ENCODE measurements at regions not wholly inside any gene's neighbourhood (a gene's known extent, or its start where the extent isn't known, plus 50 kb on each side); places are given as distances from the start of the nearest gene placed in this dataset.

DNA sequence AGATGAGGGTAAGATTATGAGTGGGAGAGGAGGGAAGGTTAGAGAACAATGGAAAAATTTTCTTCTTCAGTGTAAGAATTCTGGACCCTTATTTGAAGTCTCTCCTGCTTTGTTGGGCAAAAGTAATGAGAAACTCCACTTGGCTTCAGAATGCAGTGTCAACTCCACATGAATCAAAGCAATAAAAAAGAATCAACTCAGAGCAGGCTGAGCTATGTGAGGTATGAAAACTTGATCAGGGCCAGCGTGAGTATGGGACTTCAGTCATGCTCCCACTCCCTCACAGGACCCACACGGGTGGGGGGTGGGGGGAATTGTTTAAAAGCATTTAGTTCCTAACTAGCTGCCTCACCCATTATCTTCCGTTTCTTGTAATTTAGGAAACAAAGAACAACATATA, 502.2 kb downstream of the PDCD6IP start:
- ATAC-seq (replicated peaks) (no peak), DNase-seq (no peak)
- peaks cover 0 to 2% of the 10 kb centered on the region in 2 donors for H3K9me3 Mint-ChIP-seq
- H3K4me1 Mint-ChIP-seq, result peaks cover 6 to 8% of the 10 kb centered on the region in 2 donors
- H3K36me3 Mint-ChIP-seq, result peaks cover 6 to 7% of the 10 kb centered on the region in 2 donors
- H3K27ac Mint-ChIP-seq, result no peak overlapping the region
- H3K4me3 Mint-ChIP-seq, result no peak overlapping the region
- H3K27me3 Mint-ChIP-seq, result no peaks in the 10 kb centered on the region

DNA sequence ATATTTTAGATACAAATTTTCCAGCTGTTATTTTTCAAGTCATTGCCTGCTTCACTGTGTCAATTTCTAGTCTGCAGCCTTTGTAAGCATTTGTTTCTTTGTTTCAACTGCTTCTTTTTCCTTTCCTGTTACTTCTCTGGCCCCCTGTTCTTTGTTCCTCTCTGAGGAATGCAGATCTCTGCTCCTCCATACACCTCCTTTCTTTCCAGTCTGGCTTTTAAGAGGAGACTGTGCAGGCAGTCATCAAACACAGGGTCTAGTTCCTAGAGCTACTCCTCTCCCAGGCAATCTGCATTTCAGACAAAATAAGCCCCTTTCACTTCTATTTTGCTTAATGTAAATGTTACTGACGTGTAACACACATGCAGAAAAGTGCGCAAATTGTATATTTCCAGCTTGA, 502.9 kb downstream of the PDCD6IP start:
- ATAC-seq (replicated peaks) (no peak), DNase-seq (no peak)
- Mint-ChIP-seq H3K9me3 (peaks cover 0 to 2% of the 10 kb centered on the region in 2 donors), H3K4me1 (peaks cover 6 to 8% of the 10 kb centered on the region in 2 donors), H3K27ac (no peak overlapping the region), H3K36me3 (peaks cover 6 to 7% of the 10 kb centered on the region in 2 donors), H3K4me3 (no peak overlapping the region), H3K27me3 (no peaks in the 10 kb centered on the region)

DNA sequence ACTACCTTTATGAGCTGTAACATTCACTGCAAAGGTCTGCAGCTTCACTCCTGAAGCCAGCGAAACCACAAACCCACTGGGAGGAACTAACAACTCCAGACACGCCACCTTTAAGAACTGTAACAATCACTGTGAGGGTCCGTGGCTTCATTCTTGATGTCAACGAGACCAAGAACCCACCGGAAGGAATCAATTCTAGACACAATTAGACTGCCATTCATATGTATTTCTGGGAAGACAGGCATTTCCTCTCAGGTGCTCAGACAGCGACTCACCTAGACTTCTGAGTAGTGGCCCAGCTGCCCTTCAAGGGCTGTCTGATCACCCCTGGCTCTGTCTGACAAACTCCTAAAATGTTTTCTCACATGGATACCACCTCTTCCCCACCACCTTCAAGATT, 506.8 kb downstream of the PDCD6IP start:
- Mint-ChIP-seq H3K27ac (no peak overlapping the region), H3K4me1 (peaks cover 5 to 8% of the 10 kb centered on the region in 2 donors), H3K4me3 (no peak overlapping the region), H3K9me3 (peaks cover 10 to 16% of the 10 kb centered on the region in 2 donors), H3K36me3 (peaks cover 6 to 15% of the 10 kb centered on the region in 2 donors), H3K27me3 (no peaks in the 10 kb centered on the region)
- DNase-seq (no peak), ATAC-seq (replicated peaks) (no peak)

DNA sequence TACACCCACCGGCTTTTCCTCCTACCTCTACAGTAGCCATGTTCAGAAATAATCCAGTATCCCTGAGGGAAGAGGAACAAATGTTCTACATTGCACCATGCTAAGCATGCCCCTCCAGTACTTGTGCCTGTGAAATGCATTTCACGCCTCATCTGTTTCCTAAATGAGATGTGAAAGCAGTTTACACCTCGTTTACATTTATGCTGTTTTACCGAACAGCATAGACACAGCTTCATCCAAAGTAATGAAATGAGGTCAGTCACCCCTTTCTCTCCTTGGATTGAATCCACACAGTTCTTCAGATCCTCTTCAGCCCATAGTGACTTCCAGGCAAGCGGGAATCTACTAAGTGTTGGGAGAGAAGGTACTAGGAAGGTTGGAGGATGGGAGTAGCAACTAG, 514.3 kb downstream of the PDCD6IP start:
- Mint-ChIP-seq H3K4me3 (no peak overlapping the region), H3K27me3 (no peaks in the 10 kb centered on the region), H3K36me3 (peaks cover 2 to 14% of the 10 kb centered on the region in 2 donors), H3K27ac (no peak overlapping the region), H3K9me3 (peaks cover 10 to 11% of the 10 kb centered on the region in 2 donors), H3K4me1 (peaks cover 8 to 13% of the 10 kb centered on the region in 2 donors)
- ATAC-seq (replicated peaks) (no peak), DNase-seq (no peak)

DNA sequence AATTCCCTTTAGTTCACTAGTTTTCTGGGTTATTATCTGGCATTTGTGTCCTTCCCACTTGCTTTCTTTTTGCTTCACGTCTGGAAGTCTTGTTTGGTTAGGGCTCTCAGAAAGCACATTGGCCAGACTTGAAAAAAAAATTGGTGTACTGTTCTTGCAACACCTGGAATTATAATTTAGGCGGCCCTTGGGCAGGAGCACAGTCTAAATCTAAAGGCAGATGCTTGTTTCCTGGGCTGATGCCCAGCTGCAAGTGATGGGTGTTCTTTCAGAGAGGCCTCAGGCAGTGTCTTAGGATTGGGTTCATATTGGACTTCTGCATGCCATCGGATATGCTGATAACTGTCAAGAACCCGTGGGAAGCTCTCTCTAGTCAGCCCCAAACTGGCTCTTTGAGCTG, 521.5 kb downstream of the PDCD6IP start:
- peaks cover 11 to 16% of the 10 kb centered on the region in 2 donors for H3K4me1 Mint-ChIP-seq
- DNase-seq (no peak), ATAC-seq (replicated peaks) (no peak)
- H3K36me3 Mint-ChIP-seq, result peaks cover 5 to 20% of the 10 kb centered on the region in 2 donors
- H3K27me3 Mint-ChIP-seq, result no peaks in the 10 kb centered on the region
- H3K4me3 Mint-ChIP-seq, result no peak overlapping the region
- peaks cover 7 to 11% of the 10 kb centered on the region in 2 donors for H3K9me3 Mint-ChIP-seq
- H3K27ac Mint-ChIP-seq, result no peak overlapping the region

DNA sequence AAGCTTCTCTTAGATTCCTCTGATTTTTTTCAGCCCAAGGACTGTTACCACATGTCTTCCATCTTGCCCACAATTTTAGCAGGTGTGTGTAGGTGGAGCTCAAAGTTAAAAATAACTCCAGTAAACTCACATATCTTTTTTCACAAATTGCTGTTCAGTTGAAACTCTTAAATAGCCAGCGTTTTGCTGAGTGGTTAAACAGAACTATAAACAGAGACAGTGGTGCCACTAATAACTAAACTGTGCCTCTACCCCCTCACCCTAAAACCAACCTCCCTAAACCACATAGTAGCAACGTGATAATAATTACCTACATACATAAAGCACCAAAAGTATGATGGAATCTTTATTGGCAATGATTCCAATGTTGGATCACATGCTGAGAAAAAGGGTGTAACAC, 525.1 kb downstream of the PDCD6IP start:
- H3K27ac Mint-ChIP-seq, result no peak overlapping the region
- H3K27me3 Mint-ChIP-seq, result no peaks in the 10 kb centered on the region
- H3K36me3 Mint-ChIP-seq, result peaks cover 0 to 4% of the 10 kb centered on the region in 2 donors
- peaks cover 0 to 2% of the 10 kb centered on the region in 2 donors for H3K9me3 Mint-ChIP-seq
- H3K4me3 Mint-ChIP-seq, result no peak overlapping the region
- peaks cover 13 to 16% of the 10 kb centered on the region in 2 donors for H3K4me1 Mint-ChIP-seq
- no peak for DNase-seq
- peak; percentile 48 to 75 for ATAC-seq (replicated peaks)

DNA sequence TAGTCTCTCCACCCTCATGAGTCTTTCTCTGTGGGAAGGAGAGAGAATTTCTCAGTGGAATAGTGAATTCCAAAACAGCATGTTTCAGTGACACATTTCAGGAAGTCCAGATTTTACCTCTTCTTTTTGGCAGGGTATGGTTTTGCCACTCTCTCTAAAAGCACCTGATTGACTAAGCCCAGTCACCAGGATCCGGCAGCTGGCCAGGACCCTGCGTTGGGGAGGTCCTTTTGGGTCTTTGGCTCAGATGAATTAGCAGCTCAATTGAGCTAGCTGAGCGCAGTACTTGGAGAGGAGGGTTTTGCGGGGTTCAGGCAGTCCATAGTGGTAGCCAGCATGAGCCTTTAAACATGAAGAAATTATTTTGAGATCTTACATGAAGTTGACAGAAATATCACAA, 548.2 kb downstream of the PDCD6IP start:
- H3K9me3 Mint-ChIP-seq, result no peaks in the 10 kb centered on the region
- H3K4me3 Mint-ChIP-seq, result no peak overlapping the region
- H3K27me3 Mint-ChIP-seq, result no peaks in the 10 kb centered on the region
- DNase-seq (no peak), ATAC-seq (replicated peaks) (no peak)
- no peaks in the 10 kb centered on the region for H3K36me3 Mint-ChIP-seq
- H3K4me1 Mint-ChIP-seq, result no peaks in the 10 kb centered on the region
- H3K27ac Mint-ChIP-seq, result no peak overlapping the region

DNA sequence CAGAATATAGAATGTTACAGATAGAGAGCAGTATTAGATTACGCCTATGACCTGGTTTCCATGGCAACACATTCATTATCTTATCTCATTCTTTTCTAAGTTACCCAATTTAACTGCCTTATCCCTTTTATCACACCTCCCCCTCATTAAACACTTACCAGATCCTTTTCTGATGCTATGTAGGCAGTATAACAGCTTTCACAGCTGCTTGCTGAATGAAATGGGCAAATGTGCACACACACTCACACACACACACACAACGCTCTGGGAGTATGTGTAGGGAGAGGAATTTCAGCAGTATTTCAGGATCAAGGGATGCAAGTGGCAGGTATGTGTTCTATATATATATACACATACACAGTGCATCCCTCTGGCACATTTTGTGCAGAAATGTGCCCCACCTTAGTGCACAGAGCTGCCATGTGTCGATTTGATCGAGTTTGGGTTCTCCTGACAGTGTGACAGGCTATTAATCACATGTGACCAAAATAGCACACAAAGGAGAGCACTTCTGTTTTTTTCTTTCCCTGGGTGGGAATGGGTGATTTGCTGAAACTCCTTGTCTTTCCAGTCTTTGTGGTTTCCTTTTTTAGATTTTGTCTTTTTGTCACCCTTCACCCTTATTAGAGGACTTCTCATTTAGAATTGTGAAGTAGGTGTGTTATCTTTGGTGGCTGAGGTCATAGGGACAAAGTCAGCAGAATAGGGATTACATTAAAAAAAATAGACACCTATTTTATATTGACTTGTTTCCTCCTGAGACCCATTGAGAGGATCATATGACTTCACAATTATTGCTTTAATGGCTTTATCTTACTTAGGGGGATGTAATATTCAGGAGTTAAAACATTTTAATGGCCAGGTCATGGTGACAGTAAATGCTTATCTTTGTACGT, 553.7 kb downstream of the PDCD6IP start:
- DNase-seq (no peak), ATAC-seq (replicated peaks) (no peak)
- peaks cover 0 to 4% of the 10 kb centered on the region in 2 donors for H3K4me1 Mint-ChIP-seq
- H3K9me3 Mint-ChIP-seq, result no peaks in the 10 kb centered on the region
- H3K27me3 Mint-ChIP-seq, result no peaks in the 10 kb centered on the region
- no peak overlapping the region for H3K4me3 Mint-ChIP-seq
- no peaks in the 10 kb centered on the region for H3K36me3 Mint-ChIP-seq
- H3K27ac Mint-ChIP-seq, result no peak overlapping the region

DNA sequence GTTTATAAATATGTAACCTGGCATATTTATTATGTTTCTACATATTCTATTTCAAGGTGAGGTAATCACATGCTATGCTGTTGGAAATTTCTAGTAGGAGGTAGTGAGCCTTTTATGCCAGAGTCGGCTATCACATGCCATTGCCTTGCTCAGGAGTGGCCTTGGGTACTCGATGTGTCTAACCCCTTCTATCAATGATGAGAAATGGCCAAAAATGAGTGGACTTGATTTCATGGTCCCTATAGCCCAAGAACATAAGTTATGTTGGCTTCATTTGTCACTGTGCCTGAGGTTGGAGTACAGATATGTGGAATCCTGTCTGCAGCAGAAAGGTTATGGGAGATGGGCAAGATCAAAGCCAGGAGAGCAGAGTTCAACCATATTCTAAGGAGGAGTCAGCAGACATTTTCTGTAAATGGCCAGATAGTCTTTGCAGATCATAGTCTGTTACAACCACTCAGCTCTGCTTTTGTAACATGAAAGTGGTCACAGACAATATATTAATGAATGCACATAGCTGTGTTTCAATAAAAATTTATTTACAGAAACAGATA, 554.4 kb downstream of the PDCD6IP start:
- peaks cover 0 to 4% of the 10 kb centered on the region in 2 donors for H3K4me1 Mint-ChIP-seq
- no peaks in the 10 kb centered on the region for H3K9me3 Mint-ChIP-seq
- no peaks in the 10 kb centered on the region for H3K36me3 Mint-ChIP-seq
- H3K27me3 Mint-ChIP-seq, result no peaks in the 10 kb centered on the region
- ATAC-seq (replicated peaks) (no peak), DNase-seq (no peak)
- H3K27ac Mint-ChIP-seq, result no peak overlapping the region
- H3K4me3 Mint-ChIP-seq, result no peak overlapping the region

DNA sequence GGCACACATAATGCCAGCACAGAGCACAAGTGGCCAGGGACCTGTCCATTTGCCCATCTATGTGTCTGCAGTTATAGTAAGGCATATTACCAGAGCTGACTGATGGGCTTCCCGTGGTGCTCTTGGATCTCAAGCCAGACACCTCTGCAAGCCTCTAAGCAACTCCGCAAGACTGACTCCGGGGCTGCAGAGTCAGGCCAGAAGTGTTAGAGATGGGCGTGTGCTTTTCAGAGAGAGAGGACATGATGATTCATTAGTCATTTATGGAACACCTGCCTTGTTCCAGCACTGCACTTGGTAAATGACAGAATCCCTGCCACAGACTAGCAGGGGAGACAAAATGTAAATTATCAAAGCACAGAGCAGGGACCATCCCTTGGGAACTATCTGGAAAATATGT, 559.0 kb downstream of the PDCD6IP start:
- Mint-ChIP-seq H3K27ac (no peak overlapping the region), H3K27me3 (no peaks in the 10 kb centered on the region)
- no peak for ATAC-seq (replicated peaks)

DNA sequence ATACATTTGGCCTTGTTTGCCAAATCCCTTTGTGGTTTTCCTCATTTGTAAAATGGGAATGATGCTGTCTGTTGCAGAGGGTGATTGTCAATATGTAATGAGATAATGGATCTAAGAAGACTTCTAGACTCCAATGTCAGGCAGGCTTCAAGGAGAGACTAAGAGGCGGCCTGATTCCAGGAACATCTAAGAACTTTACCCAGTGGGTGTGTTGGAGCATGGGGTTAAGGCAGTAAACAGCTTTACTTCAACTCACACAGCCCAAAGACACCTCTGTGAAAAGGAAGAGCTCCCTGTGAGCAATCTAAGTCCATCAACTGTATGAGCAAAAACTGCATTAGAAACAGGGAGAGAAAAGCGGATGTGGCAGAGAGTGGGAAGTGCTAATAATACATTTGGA, 560.6 kb downstream of the PDCD6IP start:
- no peaks in the 10 kb centered on the region for H3K9me3 Mint-ChIP-seq
- no peaks in the 10 kb centered on the region for H3K27me3 Mint-ChIP-seq
- peaks cover 9 to 10% of the 10 kb centered on the region in 2 donors for H3K4me1 Mint-ChIP-seq
- no peaks in the 10 kb centered on the region for H3K36me3 Mint-ChIP-seq
- H3K4me3 Mint-ChIP-seq, result no peak overlapping the region
- no peak overlapping the region for H3K27ac Mint-ChIP-seq
- no peak for DNase-seq
- no peak for ATAC-seq (replicated peaks)

More for the DNA sequence above, 559.0 kb downstream of the PDCD6IP start:
- no peak for DNase-seq
- Mint-ChIP-seq H3K4me1 (peaks cover 6 to 9% of the 10 kb centered on the region in 2 donors), H3K9me3 (no peaks in the 10 kb centered on the region), H3K36me3 (no peaks in the 10 kb centered on the region), H3K4me3 (no peak overlapping the region)

DNA sequence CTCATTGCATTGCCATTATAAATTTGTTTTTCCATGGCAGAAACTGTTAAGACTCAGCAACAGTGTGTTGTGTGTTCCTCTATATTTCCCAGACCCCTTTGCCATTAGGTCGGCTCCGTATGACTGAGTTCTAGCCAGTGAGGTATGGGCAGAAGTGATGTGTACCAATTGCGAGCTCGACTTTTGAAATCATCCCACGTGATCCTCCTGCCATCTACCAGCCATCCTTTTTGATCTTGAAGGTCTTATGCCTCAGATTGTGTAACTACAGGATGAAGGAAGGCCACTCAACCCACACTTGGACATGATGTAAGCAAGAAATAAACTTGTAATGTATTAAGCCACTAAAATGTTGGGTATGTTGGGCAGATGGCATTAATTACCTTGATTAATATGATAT, 562.3 kb downstream of the PDCD6IP start:
- H3K27me3 Mint-ChIP-seq, result no peaks in the 10 kb centered on the region
- DNase-seq (no peak), ATAC-seq (replicated peaks) (no peak)
- peaks cover 9 to 14% of the 10 kb centered on the region in 2 donors for H3K4me1 Mint-ChIP-seq
- H3K27ac Mint-ChIP-seq, result no peak overlapping the region
- no peak overlapping the region for H3K4me3 Mint-ChIP-seq
- no peaks in the 10 kb centered on the region for H3K36me3 Mint-ChIP-seq
- H3K9me3 Mint-ChIP-seq, result no peaks in the 10 kb centered on the region

DNA sequence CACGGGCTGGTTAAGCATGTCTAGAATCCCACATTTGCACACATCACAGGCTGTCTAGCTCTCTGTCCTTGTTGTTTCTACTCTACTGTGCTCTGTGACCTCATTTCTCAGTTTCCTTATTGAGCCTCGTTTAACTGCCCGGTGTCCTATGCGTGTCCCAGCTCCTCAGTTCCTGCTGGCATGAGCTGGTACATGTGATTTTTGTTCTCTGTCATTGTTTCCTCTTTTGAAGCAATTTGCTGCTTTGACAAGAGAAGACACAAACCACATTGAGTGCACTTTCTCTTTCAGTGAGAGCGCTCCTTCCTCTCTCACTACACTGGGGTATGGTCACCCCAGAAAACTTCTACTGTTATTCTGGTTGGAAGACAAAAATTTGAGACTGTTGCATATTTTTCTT, 563.5 kb downstream of the PDCD6IP start:
- H3K9me3 Mint-ChIP-seq, result no peaks in the 10 kb centered on the region
- DNase-seq (peak; percentile 23), ATAC-seq (replicated peaks) (peak; percentile 96 to 97)
- no peaks in the 10 kb centered on the region for H3K27me3 Mint-ChIP-seq
- no peak overlapping the region for H3K27ac Mint-ChIP-seq
- peaks cover 9 to 14% of the 10 kb centered on the region in 2 donors for H3K4me1 Mint-ChIP-seq
- H3K4me3 Mint-ChIP-seq, result peak overlapping the region; percentile 43 to 50
- no peaks in the 10 kb centered on the region for H3K36me3 Mint-ChIP-seq

DNA sequence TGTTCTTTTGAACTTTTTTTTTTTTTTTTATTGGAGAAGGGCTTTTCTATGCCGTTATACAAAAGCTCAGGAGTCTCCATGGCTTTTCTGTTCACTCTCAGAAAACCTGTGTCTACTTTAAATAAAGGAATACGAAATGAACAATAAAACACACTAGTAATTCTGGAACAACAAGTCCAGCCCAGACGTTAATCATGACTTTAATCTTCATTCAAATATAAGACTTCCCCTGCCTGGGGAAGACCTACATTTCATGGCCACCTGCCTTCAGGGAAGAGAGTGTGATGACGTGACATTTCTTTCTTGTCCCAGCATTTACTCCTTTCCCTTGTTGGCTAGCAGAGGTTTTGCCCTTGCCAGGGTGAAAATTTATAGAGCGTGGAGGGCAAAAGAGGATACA, 564.5 kb downstream of the PDCD6IP start:
- DNase-seq, result no peak
- no peaks in the 10 kb centered on the region for H3K9me3 Mint-ChIP-seq
- ATAC-seq (replicated peaks), result no peak
- H3K27me3 Mint-ChIP-seq, result no peaks in the 10 kb centered on the region
- no peaks in the 10 kb centered on the region for H3K36me3 Mint-ChIP-seq
- no peak overlapping the region for H3K4me3 Mint-ChIP-seq
- no peak overlapping the region for H3K27ac Mint-ChIP-seq
- peaks cover 9 to 14% of the 10 kb centered on the region in 2 donors for H3K4me1 Mint-ChIP-seq

DNA sequence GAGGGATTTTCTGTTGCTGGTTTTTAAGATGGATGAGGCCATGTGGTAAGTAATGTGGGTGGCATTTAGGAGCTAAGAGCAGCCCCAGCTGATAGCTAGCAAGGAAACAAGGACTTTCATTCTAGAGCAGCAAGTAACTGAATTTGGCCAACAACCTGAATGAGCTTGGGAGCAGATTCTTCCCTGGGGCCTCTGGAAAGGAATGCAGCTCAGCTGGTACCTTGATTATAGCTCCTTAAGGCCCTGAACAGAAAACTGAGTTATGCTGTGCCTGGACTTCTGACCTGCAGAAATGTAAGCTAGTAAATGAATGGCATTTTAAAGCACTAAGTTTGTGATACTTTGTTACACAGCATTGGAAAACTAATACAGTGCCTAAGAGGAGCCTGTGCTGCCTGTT, 565.5 kb downstream of the PDCD6IP start:
- Mint-ChIP-seq H3K9me3 (no peaks in the 10 kb centered on the region), H3K4me3 (no peak overlapping the region), H3K4me1 (peaks cover 9 to 14% of the 10 kb centered on the region in 2 donors), H3K27ac (no peak overlapping the region), H3K36me3 (peaks cover 0 to 1% of the 10 kb centered on the region in 2 donors), H3K27me3 (no peaks in the 10 kb centered on the region)
- no peak for ATAC-seq (replicated peaks)
- DNase-seq, result no peak

Data from stimulated activated naive B cell treated with anti-CD40 and anti-IgM and Interleukin-4, amounts not matched to agents 10 μg/mL and 1 μg/mL and 100 μg/mL, for 72 hours (primary cell).